CD4-positive, alpha-beta T cell treated with Interleukin-4 for 4 hours (primary cell): ENCODE measurements at regions not wholly inside any gene's neighbourhood (a gene's known extent, or its start where the extent isn't known, plus 50 kb on each side); places are given as distances from the start of the nearest gene placed in this dataset.

Experiments
- DNase-seq: peaks from one replicate; pipeline ENCODE4 v3.0.0-alpha.2; 2020

- DNase-seq: no peak
Measured at GRCh38 chr3:56889131-56889530, 87.4 kb upstream of the ARHGEF3 start.

- DNase-seq: peak; percentile 50
Measured at GRCh38 chr3:56887402-56888025, 85.8 kb upstream of the ARHGEF3 start.

GRCh38 chr3:56886314-56886713 is 84.6 kb upstream of the ARHGEF3 start:
- no peak for DNase-seq

GRCh38 chr3:56885879-56886278 is 84.1 kb upstream of the ARHGEF3 start:
- DNase-seq: no peak

GRCh38 chr3:56885453-56885852 is 83.7 kb upstream of the ARHGEF3 start:
- no peak for DNase-seq

- DNase-seq: no peak
Measured at GRCh38 chr3:56884387-56884786, 82.6 kb upstream of the ARHGEF3 start.

GRCh38 chr3:56883828-56884227 is 82.1 kb upstream of the ARHGEF3 start:
- no peak for DNase-seq

GRCh38 chr3:56882896-56883295 is 81.1 kb upstream of the ARHGEF3 start:
- DNase-seq: no peak

GRCh38 chr3:56881841-56882240 is 80.1 kb upstream of the ARHGEF3 start:
- DNase-seq: no peak

- no peak for DNase-seq
Measured at GRCh38 chr3:56880720-56881575, 79.2 kb upstream of the ARHGEF3 start.

GRCh38 chr3:56879436-56880215 is 77.9 kb upstream of the ARHGEF3 start:
- peak; percentile 30 for DNase-seq

GRCh38 chr3:56878074-56878473 is 76.3 kb upstream of the ARHGEF3 start:
- peak; percentile 42 for DNase-seq

- DNase-seq: no peak
Measured at GRCh38 chr3:56876916-56877315, 75.2 kb upstream of the ARHGEF3 start.

- DNase-seq: no peak
Measured at GRCh38 chr3:56874269-56874668, 72.5 kb upstream of the ARHGEF3 start.

GRCh38 chr3:56870436-56870835 is 68.7 kb upstream of the ARHGEF3 start:
- DNase-seq: no peak

- no peak for DNase-seq
Measured at GRCh38 chr3:56869157-56869889, 67.6 kb upstream of the ARHGEF3 start.

- no peak for DNase-seq
Measured at GRCh38 chr3:56868706-56869105, 67.0 kb upstream of the ARHGEF3 start.

GRCh38 chr3:56867671-56868070 is 65.9 kb upstream of the ARHGEF3 start:
- DNase-seq: no peak

GRCh38 chr3:56864918-56865524 is 63.3 kb upstream of the ARHGEF3 start:
- no peak for DNase-seq

- no peak for DNase-seq
Measured at GRCh38 chr3:56864090-56864489, 62.3 kb upstream of the ARHGEF3 start.

GRCh38 chr3:56862352-56863062 is 60.8 kb upstream of the ARHGEF3 start:
- DNase-seq: peak; percentile 35

- DNase-seq: no peak
Measured at GRCh38 chr3:56861511-56861910, 59.8 kb upstream of the ARHGEF3 start.
